HUES64 (cell line): ENCODE measurements at regions not wholly inside any gene's neighbourhood (a gene's known extent, or its start where the extent isn't known, plus 50 kb on each side); places are given as distances from the start of the nearest gene placed in this dataset.

Experiments
- H3K27ac ChIP-seq: 2 replicates; pipeline ENCODE4 v1.7.0; 2013; ENCODE audit warnings: low read depth, low read length, inconsistent platforms
- H3K27me3 ChIP-seq: 2 replicates; pipeline ENCODE4 v1.6.1; 2013; ENCODE audit warnings: mild to moderate bottlenecking, low read length; ENCODE audit not compliant: insufficient read depth
- H3K36me3 ChIP-seq: 2 replicates; pipeline ENCODE4 v1.6.1; 2013; ENCODE audit warnings: mild to moderate bottlenecking, low read length; ENCODE audit not compliant: insufficient read depth
- H3K4me1 ChIP-seq: 2 replicates; pipeline ENCODE4 v1.6.1; 2013; ENCODE audit warnings: mild to moderate bottlenecking, low read length, moderate library complexity; ENCODE audit not compliant: insufficient read depth
- H3K4me3 ChIP-seq: 2 replicates; pipeline ENCODE4 v1.5.1; 2013; ENCODE audit warnings: mild to moderate bottlenecking, low read length, moderate library complexity
- H3K9ac ChIP-seq: 2 replicates; pipeline ENCODE4 v1.6.1; 2013; ENCODE audit warnings: mild to moderate bottlenecking, low read depth, low read length
- H3K9me3 ChIP-seq: 2 replicates; pipeline ENCODE4 v1.6.1; 2013; ENCODE audit warnings: low read depth, low read length; ENCODE audit not compliant: insufficient read depth
- WGBS: fragments of 150-250, 120-280 bp; methylation state at CpG from one replicate; pipeline ENCODE4 v1.1.7; 2013; ENCODE audit warnings: missing lambda C conversion rate; 5-methylcytosine and 5-hydroxymethylcytosine counted together

- H3K27ac ChIP-seq, result no peak overlapping the region
- H3K4me3 ChIP-seq, result no peak overlapping the region
- WGBS, result 95% methylated on average over 6 of the region's 6 CpGs
- H3K9me3 ChIP-seq, result peaks cover 7% of the 10 kb centered on the region; the same call in 1 of the 2 replicates
- H3K4me1 ChIP-seq, result no peaks in the 10 kb centered on the region; the same call in 1 of the 2 replicates
- no peaks in the 10 kb centered on the region for H3K36me3 ChIP-seq
- H3K27me3 ChIP-seq, result no peaks in the 10 kb centered on the region
- H3K9ac ChIP-seq, result no peak overlapping the region
These were observed 162.9 kb downstream of the SEC14L1 start for GRCh38 chr17:77303620-77304019.

- Histone ChIP-seq H3K4me1 (no peaks in the 10 kb centered on the region; the same call in 1 of the 2 replicates), H3K27me3 (no peaks in the 10 kb centered on the region), H3K36me3 (no peaks in the 10 kb centered on the region), H3K9me3 (0 out of 2 replicates have a peak, but pooled peaks cover under 1% of the 10 kb centered on the region), H3K9ac (no peak overlapping the region), H3K27ac (no peak overlapping the region), H3K4me3 (no peak overlapping the region)
- WGBS, result 78% methylated on average over 16 of the region's 17 CpGs
These were observed 163.4 kb downstream of the SEC14L1 start for GRCh38 chr17:77304051-77304745.

GRCh38 chr17:77304746-77305473 lies 164.1 kb downstream of the SEC14L1 start:
- no peaks in the 10 kb centered on the region; the same call in 1 of the 2 replicates for H3K4me1 ChIP-seq
- H3K36me3 ChIP-seq, result no peaks in the 10 kb centered on the region
- no peak overlapping the region for H3K27ac ChIP-seq
- no peaks in the 10 kb centered on the region for H3K9me3 ChIP-seq
- H3K27me3 ChIP-seq, result no peaks in the 10 kb centered on the region
- H3K9ac ChIP-seq, result no peak overlapping the region
- H3K4me3 ChIP-seq, result no peak overlapping the region
- 90% methylated on average over 21 of the region's 21 CpGs for WGBS

- H3K27me3 ChIP-seq, result no peaks in the 10 kb centered on the region
- H3K4me1 ChIP-seq, result no peaks in the 10 kb centered on the region; the same call in 1 of the 2 replicates
- no peaks in the 10 kb centered on the region for H3K9me3 ChIP-seq
- no peak overlapping the region for H3K4me3 ChIP-seq
- 93% methylated on average over 13 of the region's 13 CpGs for WGBS
- no peak overlapping the region for H3K27ac ChIP-seq
- no peaks in the 10 kb centered on the region for H3K36me3 ChIP-seq
- H3K9ac ChIP-seq, result no peak overlapping the region
These were observed 165.4 kb downstream of the SEC14L1 start for GRCh38 chr17:77306048-77306789.

GRCh38 chr17:77306790-77307478 lies 166.2 kb downstream of the SEC14L1 start:
- 83% methylated on average over 18 of the region's 18 CpGs for WGBS
- Histone ChIP-seq H3K9ac (no peak overlapping the region), H3K4me3 (no peak overlapping the region), H3K36me3 (no peaks in the 10 kb centered on the region), H3K27me3 (no peaks in the 10 kb centered on the region), H3K9me3 (no peaks in the 10 kb centered on the region), H3K27ac (no peak overlapping the region), H3K4me1 (no peaks in the 10 kb centered on the region; the same call in 1 of the 2 replicates)

- Histone ChIP-seq H3K36me3 (no peaks in the 10 kb centered on the region), H3K9ac (no peak overlapping the region)
- 83% methylated on average over 12 of the region's 12 CpGs for WGBS
These were observed 166.9 kb downstream of the SEC14L1 start for GRCh38 chr17:77307479-77308198.

GRCh38 chr17:77308861-77309726 lies 168.3 kb downstream of the SEC14L1 start:
- Histone ChIP-seq H3K9ac (no peak overlapping the region), H3K4me1 (no peaks in the 10 kb centered on the region; the same call in 1 of the 2 replicates), H3K36me3 (no peaks in the 10 kb centered on the region), H3K27ac (no peak overlapping the region), H3K27me3 (no peaks in the 10 kb centered on the region), H3K4me3 (no peak overlapping the region), H3K9me3 (no peaks in the 10 kb centered on the region)
- WGBS, result 89% methylated on average over 16 of the region's 18 CpGs

More at GRCh38 chr17:77307479-77308198, 166.9 kb downstream of the SEC14L1 start:
- Histone ChIP-seq H3K4me1 (no peaks in the 10 kb centered on the region; the same call in 1 of the 2 replicates), H3K9me3 (no peaks in the 10 kb centered on the region), H3K27me3 (no peaks in the 10 kb centered on the region), H3K4me3 (no peak overlapping the region), H3K27ac (no peak overlapping the region)

GRCh38 chr17:77310336-77310735 lies 169.6 kb downstream of the SEC14L1 start:
- H3K4me3 ChIP-seq, result no peak overlapping the region
- H3K9me3 ChIP-seq, result no peaks in the 10 kb centered on the region
- no peaks in the 10 kb centered on the region; the same call in 1 of the 2 replicates for H3K4me1 ChIP-seq
- no peak overlapping the region for H3K9ac ChIP-seq
- WGBS, result 94% methylated on average over 19 of the region's 19 CpGs
- no peaks in the 10 kb centered on the region for H3K36me3 ChIP-seq
- no peaks in the 10 kb centered on the region for H3K27me3 ChIP-seq
- no peak overlapping the region for H3K27ac ChIP-seq

GRCh38 chr17:77311371-77311981 lies 170.7 kb downstream of the SEC14L1 start:
- Histone ChIP-seq H3K27me3 (no peaks in the 10 kb centered on the region), H3K27ac (no peak overlapping the region), H3K9me3 (no peaks in the 10 kb centered on the region), H3K9ac (no peak overlapping the region), H3K4me1 (peaks cover 9% of the 10 kb centered on the region), H3K4me3 (no peak overlapping the region), H3K36me3 (no peaks in the 10 kb centered on the region)
- 87% methylated on average over 15 of the region's 15 CpGs for WGBS
